IMR-90 (cell line): ENCODE measurements at regions not wholly inside any gene's neighbourhood (a gene's known extent, or its start where the extent isn't known, plus 50 kb on each side); places are given as distances from the start of the nearest gene placed in this dataset.

Experiments
- ATAC-seq: fragments of 200-7000 bp; cut with Tn5 transposase; 2 replicates; pipeline ENCODE4 v1.9.1; 2020; ENCODE audit warnings: low read depth, mild to moderate bottlenecking, moderate library complexity
- BruUV-seq: library from RNA; stranded (reverse); fragments of 400-500 nt; replicated peaks from 2 replicates; lab custom pipeline; 2021; lab: Mats Ljungman, UMichigan
- CTCF ChIA-PET: fragments of 300-600 bp; formaldehyde crosslinking; extraction: SDS; loops from one replicate; lab custom pipeline; 2021; ENCODE audit warnings: antibody characterized with exemption; lab: Yijun Ruan, JAX
- POLR2A ChIA-PET: fragments of 300-600 bp; sonication (Branson Sonifier 250); formaldehyde crosslinking; loops from one replicate; lab custom pipeline; 2022; ENCODE audit warnings: antibody characterized with exemption; ENCODE audit not compliant: unreplicated experiment; lab: Charles Lee
- DNase-seq: peaks from one replicate; pipeline ENCODE4 v3.0.0; 2013
- H2AFZ ChIP-seq: replicated peaks from 2 replicates; pipeline ENCODE3; 2013; ENCODE audit warnings: low read length, mild to moderate bottlenecking; ENCODE audit not compliant: poor library complexity
- H2AK5ac ChIP-seq: 2 replicates; pipeline ENCODE4 v1.6.1; 2013; ENCODE audit warnings: low read depth, low read length, inconsistent platforms
- H2AK9ac ChIP-seq: replicated peaks from 2 replicates; pipeline ENCODE3; 2013; ENCODE audit warnings: mild to moderate bottlenecking, low read depth, low read length, moderate library complexity; ENCODE audit not compliant: poor library complexity
- H2BK120ac ChIP-seq: 2 replicates; pipeline ENCODE4 v1.6.1; 2013; ENCODE audit warnings: low read depth, low read length, inconsistent platforms
- H2BK15ac ChIP-seq: 3 replicates; pipeline ENCODE4 v1.6.1; 2013; ENCODE audit warnings: low read depth, low read length, inconsistent platforms
- H2BK20ac ChIP-seq: 2 replicates; pipeline ENCODE4 v1.6.1; 2013; ENCODE audit warnings: low read depth, mild to moderate bottlenecking, inconsistent platforms, low read length, moderate library complexity
- H2BK5ac ChIP-seq: 2 replicates; pipeline ENCODE4 v1.6.1; 2013; ENCODE audit warnings: mild to moderate bottlenecking, low read depth, low read length, inconsistent platforms; ENCODE audit not compliant: poor library complexity, severe bottlenecking
- H3K14ac ChIP-seq: replicated peaks from 2 replicates; pipeline ENCODE4 v1.6.1; 2013; ENCODE audit warnings: low read depth, low read length, inconsistent platforms
- H3K18ac ChIP-seq: 2 replicates; pipeline ENCODE4 v1.6.1; 2013; ENCODE audit warnings: low read depth, low read length, control low read depth
- H3K23ac ChIP-seq: 2 replicates; pipeline ENCODE4 v1.6.1; 2013; ENCODE audit warnings: low read depth, low read length, inconsistent platforms
- H3K27ac ChIP-seq: 2 replicates; pipeline ENCODE4 v1.5.1; 2013; ENCODE audit warnings: mild to moderate bottlenecking, control low read depth, low read length; ENCODE audit not compliant: insufficient read depth
- H3K27me3 ChIP-seq: 2 replicates; pipeline ENCODE4 v1.6.1; 2013; ENCODE audit warnings: low read length; ENCODE audit not compliant: control insufficient read depth, insufficient read depth
- H3K36me3 ChIP-seq: 2 replicates; pipeline ENCODE4 v1.6.1; 2013; ENCODE audit warnings: low read length, mixed read lengths; ENCODE audit not compliant: control insufficient read depth, insufficient read depth
- H3K4ac ChIP-seq: 2 replicates; pipeline ENCODE4 v1.6.1; 2013; ENCODE audit warnings: low read depth, low read length, inconsistent platforms
- H3K4me1 ChIP-seq: 2 replicates; pipeline ENCODE4 v1.6.1; 2013; ENCODE audit warnings: low read length, mixed read lengths; ENCODE audit not compliant: control insufficient read depth, insufficient read depth
- H3K4me2 ChIP-seq: 2 replicates; pipeline ENCODE4 v1.6.1; 2013; ENCODE audit warnings: low read depth, mild to moderate bottlenecking, control low read depth, low read length, moderate library complexity
- H3K4me3 ChIP-seq: 2 replicates; pipeline ENCODE4 v1.5.1; 2013; ENCODE audit warnings: low read depth, mild to moderate bottlenecking, control low read depth, low read length, moderate library complexity; ENCODE audit not compliant: insufficient read depth
- H3K56ac ChIP-seq: 2 replicates; pipeline ENCODE4 v1.6.1; 2013; ENCODE audit warnings: low read length, inconsistent platforms; ENCODE audit not compliant: insufficient read depth; ENCODE audit errors: extremely low read depth
- H3K79me1 ChIP-seq, 2 experiments: 2 replicates each; pipeline ENCODE4 v1.6.1; 2013; ENCODE audit warnings: low read length in 2 of 2, inconsistent platforms in 1 of 2, low read depth in 1 of 2
- H3K9ac ChIP-seq: 2 replicates; pipeline ENCODE4 v1.6.1; 2013; ENCODE audit warnings: low read depth, low read length, control low read depth
- H3K9me1 ChIP-seq: 2 replicates; pipeline ENCODE4 v1.6.1; 2013; ENCODE audit warnings: low read length, inconsistent platforms; ENCODE audit not compliant: insufficient read depth
- H3K9me3 ChIP-seq: 2 replicates; pipeline ENCODE4 v1.6.1; 2013; ENCODE audit warnings: low read length; ENCODE audit not compliant: control insufficient read depth, insufficient read depth
- H4K20me1 ChIP-seq: 2 replicates; pipeline ENCODE4 v1.6.1; 2013; ENCODE audit warnings: low read length, inconsistent platforms; ENCODE audit not compliant: insufficient read depth
- H4K5ac ChIP-seq: 2 replicates; pipeline ENCODE4 v1.6.1; 2013; ENCODE audit warnings: mild to moderate bottlenecking, low read depth, low read length, control low read depth
- H4K8ac ChIP-seq, 2 experiments: 2 replicates each; pipeline ENCODE4 v1.6.1; 2013; ENCODE audit warnings: low read depth in 2 of 2, low read length in 2 of 2, control low read depth in 1 of 2, inconsistent platforms in 1 of 2
- H4K91ac ChIP-seq: 2 replicates; pipeline ENCODE4 v1.6.1; 2013; ENCODE audit warnings: low read depth, low read length, inconsistent platforms; ENCODE audit not compliant: insufficient read depth
- BHLHE40 ChIP-seq: fragments of 150-350 bp; IDR thresholded peaks from 2 replicates; pipeline ENCODE4 v1.6.1; 2016; ENCODE audit warnings: mild to moderate bottlenecking, low read depth, low read length
- CEBPB ChIP-seq: IDR thresholded peaks from 2 replicates; pipeline ENCODE4 v1.6.1; 2012; ENCODE audit warnings: low read depth, low read length, improper control_type of control experiment
- CHD1 ChIP-seq: IDR thresholded peaks from 2 replicates; pipeline ENCODE4 v1.6.1; 2012; ENCODE audit warnings: low read depth, low read length, improper control_type of control experiment
- FOS ChIP-seq: fragments of 150-350 bp; IDR thresholded peaks from 2 replicates; pipeline ENCODE4 v1.6.1; 2016; ENCODE audit warnings: low read depth, low read length
- MAFK ChIP-seq: IDR thresholded peaks from 2 replicates; pipeline ENCODE4 v1.6.1; 2012; ENCODE audit warnings: low read depth, low read length, improper control_type of control experiment
- MAZ ChIP-seq: IDR thresholded peaks from 2 replicates; pipeline ENCODE4 v1.6.1; 2012; ENCODE audit warnings: low read depth, mild to moderate bottlenecking, low read length, improper control_type of control experiment, moderate library complexity, borderline replicate concordance
- MXI1 ChIP-seq: IDR thresholded peaks from 2 replicates; pipeline ENCODE4 v1.6.1; 2012; ENCODE audit warnings: low read depth, mild to moderate bottlenecking, low read length, moderate library complexity, borderline replicate concordance
- NFE2L2 ChIP-seq: fragments of 150-350 bp; IDR thresholded peaks from 2 replicates; pipeline ENCODE4 v1.6.1; 2016; ENCODE audit warnings: low read depth, mild to moderate bottlenecking, low read length
- POLR2A ChIP-seq: IDR thresholded peaks from 2 replicates; pipeline ENCODE4 v1.6.1; 2012; ENCODE audit warnings: mild to moderate bottlenecking, low read depth, low read length
- RAD21 ChIP-seq: IDR thresholded peaks from 2 replicates; pipeline ENCODE4 v1.6.1; 2012; ENCODE audit warnings: low read length, improper control_type of control experiment
- RCOR1 ChIP-seq: IDR thresholded peaks from 2 replicates; pipeline ENCODE4 v1.6.1; 2012; ENCODE audit warnings: mild to moderate bottlenecking, low read length, improper control_type of control experiment; ENCODE audit not compliant: insufficient replicate concordance
- RFX5 ChIP-seq: IDR thresholded peaks from 2 replicates; pipeline ENCODE4 v1.8.0; 2012; ENCODE audit warnings: low read depth, mild to moderate bottlenecking, low read length, moderate library complexity
- SMC3 ChIP-seq: fragments of 150-350 bp; IDR thresholded peaks from 2 replicates; pipeline ENCODE4 v1.6.1; 2016; ENCODE audit warnings: low read depth, mild to moderate bottlenecking, antibody characterized with exemption, low read length, moderate library complexity
- WGBS, 2 experiments: methylation state at CpG; one replicate each; pipeline versions ENCODE4 v1.1.5 to v1.1.7; 2013; ENCODE audit warnings: missing lambda C conversion rate in 2 of 2; ENCODE audit not compliant: insufficient read length in 1 of 2; ENCODE audit errors: extremely low coverage in 2 of 2; 5-methylcytosine and 5-hydroxymethylcytosine counted together
- dilution Hi-C: fragments of 300-500 bp; cut with HindIII; formaldehyde crosslinking; loops from one replicate; pipeline ENCODE4 v1.14.3; 2018; ENCODE audit warnings: low sequenced_read_pairs; ENCODE audit not compliant: unreplicated experiment
- in situ Hi-C: fragments of 300-500 bp; cut with MboI; formaldehyde crosslinking; loops from 3 replicates; pipeline ENCODE4 v1.14.3; 2019; ENCODE audit warnings: low sequenced_read_pairs, inconsistent platforms, mixed read lengths
- intact Hi-C: fragments of 100-400 bp; cut with micrococcal nuclease; formaldehyde crosslinking; loops from 2 replicates; pipeline ENCODE4 v1.10.0; 2022
- TF ChIP-seq, protein P1 (sequence below): fragments of 150-350 bp; IDR thresholded peaks from 2 replicates; pipeline ENCODE4 v1.6.1; 2017; ENCODE audit warnings: mild to moderate bottlenecking, antibody characterized with exemption, low read length, low read depth
- TF ChIP-seq, protein P2 (sequence below): fragments of 150-350 bp; IDR thresholded peaks from 2 replicates; pipeline ENCODE4 v1.6.1; 2016; ENCODE audit warnings: low read depth, mild to moderate bottlenecking, low read length, moderate library complexity, borderline replicate concordance
- TF ChIP-seq, protein P3 (sequence below): conservative IDR thresholded peaks from 2 replicates; pipeline ENCODE4 v1.5.1; 2012; ENCODE audit warnings: mild to moderate bottlenecking, low read depth, low read length, improper control_type of control experiment

DNA sequence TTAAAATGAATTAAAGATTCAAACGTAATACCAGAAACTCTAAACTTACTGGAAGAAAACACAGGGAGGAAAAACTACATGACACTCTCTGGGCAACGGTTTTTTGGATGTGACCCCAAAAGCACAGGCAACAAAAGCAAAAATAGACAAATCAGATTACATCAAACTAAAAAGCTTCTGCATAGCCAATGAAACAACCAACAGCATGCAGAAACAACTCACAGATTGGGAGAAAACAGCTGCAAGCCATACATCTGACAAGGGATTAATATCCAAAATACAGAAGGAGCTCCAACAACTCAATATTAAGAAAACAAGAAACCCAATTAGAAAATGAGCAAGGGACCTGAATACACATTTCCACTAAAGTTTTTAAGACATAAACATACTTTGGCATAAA, 69.2 kb upstream of the ALOX12 start:
- H2AFZ ChIP-seq: no peak overlapping the region

More for the DNA sequence above, 69.2 kb upstream of the ALOX12 start:
- no peak overlapping the region; the same call in 1 of the 2 replicates for H3K18ac ChIP-seq
- H2BK5ac ChIP-seq: no peak overlapping the region
- H3K79me1 ChIP-seq: no peaks in the 10 kb centered on the region
- H3K9ac ChIP-seq: no peak overlapping the region
- H3K4ac ChIP-seq: no peak overlapping the region
- dilution Hi-C loops: no loop called here
- H3K4me3 ChIP-seq: no peak overlapping the region
- no peak overlapping the region for H2AK5ac ChIP-seq
- H3K36me3 ChIP-seq: no peaks in the 10 kb centered on the region
- no peak overlapping the region; the same call in 1 of the 2 replicates for H3K27ac ChIP-seq
- H2BK20ac ChIP-seq: peak overlapping the region; percentile 9; the same call in 1 of the 2 replicates
- no TSS peak for BruUV-seq
- peaks cover 6% of the 10 kb centered on the region for H3K27me3 ChIP-seq
- no peak overlapping the region for H3K14ac ChIP-seq
- no peaks in the 10 kb centered on the region for H4K20me1 ChIP-seq
- intact Hi-C loops: no loop called here
- DNase-seq (no peak), ATAC-seq (no peak)
- H2BK120ac ChIP-seq: peak overlapping the region; percentile 56
- H2BK15ac ChIP-seq: no peak overlapping the region
- ChIA-PET CTCF (interaction anchor here (2.4 kb wide), 1 partner anchor 16 kb away, joined by 16 read pairs; no protein-coding TSS in a partner anchor), POLR2A (interaction anchor here (0.7 kb wide), 1 partner anchor 158 kb away, joined by 5 read pairs; no protein-coding TSS in a partner anchor)
- H4K91ac ChIP-seq: no peak overlapping the region
- no peaks in the 10 kb centered on the region for H3K9me3 ChIP-seq
- H2AK9ac ChIP-seq: no peak overlapping the region
- WGBS, 2 experiments: no CpG with 5 or more reads among the region's 2 CpGs
- no peak overlapping the region for H3K56ac ChIP-seq
- no peak overlapping the region; the same call in 1 of the 2 replicates for H3K4me2 ChIP-seq
- peaks cover 2% of the 10 kb centered on the region; the same call in 1 of the 2 replicates for H3K4me1 ChIP-seq
- no peak overlapping the region for H3K23ac ChIP-seq
- no peak for TF ChIP-seq CHD1
- TF ChIP-seq RCOR1: no peak
- TF ChIP-seq RFX5: no peak
- no peak for TF ChIP-seq BHLHE40
- TF ChIP-seq, protein P1, sequence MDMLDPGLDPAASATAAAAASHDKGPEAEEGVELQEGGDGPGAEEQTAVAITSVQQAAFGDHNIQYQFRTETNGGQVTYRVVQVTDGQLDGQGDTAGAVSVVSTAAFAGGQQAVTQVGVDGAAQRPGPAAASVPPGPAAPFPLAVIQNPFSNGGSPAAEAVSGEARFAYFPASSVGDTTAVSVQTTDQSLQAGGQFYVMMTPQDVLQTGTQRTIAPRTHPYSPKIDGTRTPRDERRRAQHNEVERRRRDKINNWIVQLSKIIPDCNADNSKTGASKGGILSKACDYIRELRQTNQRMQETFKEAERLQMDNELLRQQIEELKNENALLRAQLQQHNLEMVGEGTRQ: no peak
- no peak for TF ChIP-seq RAD21
- TF ChIP-seq, protein P2, sequence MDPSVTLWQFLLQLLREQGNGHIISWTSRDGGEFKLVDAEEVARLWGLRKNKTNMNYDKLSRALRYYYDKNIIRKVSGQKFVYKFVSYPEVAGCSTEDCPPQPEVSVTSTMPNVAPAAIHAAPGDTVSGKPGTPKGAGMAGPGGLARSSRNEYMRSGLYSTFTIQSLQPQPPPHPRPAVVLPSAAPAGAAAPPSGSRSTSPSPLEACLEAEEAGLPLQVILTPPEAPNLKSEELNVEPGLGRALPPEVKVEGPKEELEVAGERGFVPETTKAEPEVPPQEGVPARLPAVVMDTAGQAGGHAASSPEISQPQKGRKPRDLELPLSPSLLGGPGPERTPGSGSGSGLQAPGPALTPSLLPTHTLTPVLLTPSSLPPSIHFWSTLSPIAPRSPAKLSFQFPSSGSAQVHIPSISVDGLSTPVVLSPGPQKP: no peak
- TF ChIP-seq MAFK: no peak
- no peak for TF ChIP-seq SMC3
- no peak for TF ChIP-seq MAZ
- TF ChIP-seq, protein P3, sequence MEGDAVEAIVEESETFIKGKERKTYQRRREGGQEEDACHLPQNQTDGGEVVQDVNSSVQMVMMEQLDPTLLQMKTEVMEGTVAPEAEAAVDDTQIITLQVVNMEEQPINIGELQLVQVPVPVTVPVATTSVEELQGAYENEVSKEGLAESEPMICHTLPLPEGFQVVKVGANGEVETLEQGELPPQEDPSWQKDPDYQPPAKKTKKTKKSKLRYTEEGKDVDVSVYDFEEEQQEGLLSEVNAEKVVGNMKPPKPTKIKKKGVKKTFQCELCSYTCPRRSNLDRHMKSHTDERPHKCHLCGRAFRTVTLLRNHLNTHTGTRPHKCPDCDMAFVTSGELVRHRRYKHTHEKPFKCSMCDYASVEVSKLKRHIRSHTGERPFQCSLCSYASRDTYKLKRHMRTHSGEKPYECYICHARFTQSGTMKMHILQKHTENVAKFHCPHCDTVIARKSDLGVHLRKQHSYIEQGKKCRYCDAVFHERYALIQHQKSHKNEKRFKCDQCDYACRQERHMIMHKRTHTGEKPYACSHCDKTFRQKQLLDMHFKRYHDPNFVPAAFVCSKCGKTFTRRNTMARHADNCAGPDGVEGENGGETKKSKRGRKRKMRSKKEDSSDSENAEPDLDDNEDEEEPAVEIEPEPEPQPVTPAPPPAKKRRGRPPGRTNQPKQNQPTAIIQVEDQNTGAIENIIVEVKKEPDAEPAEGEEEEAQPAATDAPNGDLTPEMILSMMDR: no peak
- no peak for TF ChIP-seq MXI1
- no peak for TF ChIP-seq CEBPB
- no peak for TF ChIP-seq FOS
- TF ChIP-seq POLR2A: no peak
- TF ChIP-seq NFE2L2: no peak
- H4K5ac ChIP-seq: no peak overlapping the region
- no peaks in the 10 kb centered on the region for H3K9me1 ChIP-seq
- in situ Hi-C loops: no loop called here
- H4K8ac ChIP-seq: no peak overlapping the region
